SU-DHL-6 (cell line): ENCODE measurements at regions not wholly inside any gene's neighbourhood (a gene's known extent, or its start where the extent isn't known, plus 50 kb on each side); places are given as distances from the start of the nearest gene placed in this dataset.

Experiments used
- CTCF ChIP-seq: fragments of 200-600 bp; sonication (generic); IDR thresholded peaks from one replicate; pipeline ENCODE4 v1.5.1; 2017; ENCODE audit warnings: antibody characterized with exemption, mild to moderate bottlenecking, low read length, moderate library complexity; ENCODE audit not compliant: insufficient read depth, poor library complexity, severe bottlenecking
- EZH2phosphoT487 ChIP-seq: fragments of 200-600 bp; sonication (generic), shearing (Covaris generic); conservative IDR thresholded peaks from 2 replicates; pipeline ENCODE4 v1.6.1; 2018; ENCODE audit warnings: mild to moderate bottlenecking, antibody characterized with exemption, low read length, moderate library complexity, mixed read lengths

GRCh38 chr11:41872426-41872825 is 413.0 kb upstream of the LRRC4C start:
- no peak for TF ChIP-seq EZH2phosphoT487
- TF ChIP-seq CTCF: no peak
